ENCODE measurements at regions not wholly inside any gene's neighbourhood (a gene's known extent, or its start where the extent isn't known, plus 50 kb on each side); places are given as distances from the start of the nearest gene placed in this dataset.
"Not testable (repeated sequence)": the region's sequence is repeated elsewhere in the genome, so short reads cannot be mapped to it uniquely, and the experiment has no call there.

DNA sequence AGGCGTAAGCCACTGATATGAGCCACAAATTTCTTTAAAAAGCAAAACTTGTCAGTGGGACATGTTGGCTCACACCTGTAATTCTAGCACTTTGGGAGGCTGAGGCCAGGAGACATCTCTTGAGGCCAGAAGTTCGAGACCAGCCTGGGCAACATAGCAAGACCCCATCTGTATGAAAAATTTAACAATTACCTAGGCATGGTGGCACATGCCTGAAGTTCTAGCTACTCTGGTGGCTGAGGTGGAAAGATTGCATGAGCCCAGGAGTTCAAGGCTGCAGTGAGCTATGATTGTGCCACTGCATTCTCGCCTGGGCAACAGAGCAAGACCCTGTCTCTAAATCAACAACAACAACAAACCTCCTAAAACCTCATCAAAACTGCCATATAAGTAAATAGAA lies 147.6 kb upstream of the BARHL2 start:
- DNase-seq (ENCODE audit: low spot score) = no peak

DNA sequence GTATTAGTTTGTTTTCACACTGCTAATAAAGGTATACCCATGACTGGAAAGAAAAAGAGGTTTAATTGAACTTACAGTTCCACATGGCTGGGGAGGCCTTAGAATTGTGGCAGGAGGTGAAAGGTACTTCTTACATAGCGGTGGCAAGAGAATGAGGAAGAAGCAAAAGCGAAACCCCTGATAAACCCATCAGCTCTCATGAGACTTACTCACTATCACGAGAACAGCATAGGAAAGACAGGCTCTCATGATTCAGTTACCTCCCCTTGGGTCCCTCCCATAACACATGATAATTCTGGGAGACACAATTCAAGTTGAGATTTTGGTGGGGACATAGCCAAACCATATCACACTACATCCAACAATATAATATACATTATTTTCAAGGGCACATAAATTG lies 145.7 kb upstream of the BARHL2 start:
- DNase-seq (ENCODE audit: low spot score) = no peak

DNA sequence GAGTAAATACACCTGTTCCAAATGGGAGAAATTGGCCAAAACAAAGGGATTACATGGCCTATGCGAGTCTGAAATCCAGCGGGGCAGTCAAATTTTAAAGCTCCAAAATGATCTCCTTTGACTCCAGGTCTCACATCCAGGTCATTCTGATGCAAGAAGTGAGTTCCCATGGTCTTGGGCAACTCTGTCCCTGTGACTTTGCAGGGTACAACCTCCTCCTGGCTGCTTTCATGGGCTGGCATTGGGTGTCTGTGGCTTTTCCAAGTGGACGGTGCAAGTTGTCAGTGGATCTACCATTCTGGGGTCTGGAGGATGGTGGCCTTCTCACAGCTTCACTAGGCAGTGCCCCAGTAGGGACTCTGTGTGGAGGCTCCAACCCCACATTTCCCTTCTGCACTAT lies 144.3 kb upstream of the BARHL2 start:
- not testable (repeated sequence) for DNase-seq (ENCODE audit: low spot score)

- no peak for DNase-seq (ENCODE audit: low spot score)
Measured at GRCh38 chr1:90856463-90857007, 139.4 kb upstream of the BARHL2 start.

GRCh38 chr1:90854397-90854924 lies 137.4 kb upstream of the BARHL2 start:
- no peak for DNase-seq (ENCODE audit: low spot score)

DNA sequence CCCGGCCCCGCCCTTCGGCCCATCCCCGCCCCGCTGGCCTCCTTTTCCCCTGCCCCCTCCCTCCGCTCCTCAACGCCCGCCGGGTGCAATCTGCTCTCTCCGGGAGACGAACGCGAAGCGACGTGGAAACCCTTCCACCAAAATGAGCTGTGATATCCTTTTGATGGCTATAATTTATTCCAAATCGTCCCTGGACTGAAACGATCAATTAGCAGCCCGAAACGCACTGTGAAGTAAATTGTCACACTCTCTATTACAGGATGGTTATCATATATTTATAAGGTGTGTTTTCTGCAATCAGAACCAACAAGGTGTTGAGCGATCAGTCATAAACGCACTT lies 134.6 kb upstream of the BARHL2 start:
- no peak for DNase-seq (ENCODE audit: low spot score)

GRCh38 chr1:90850898-90851710 lies 134.0 kb upstream of the BARHL2 start:
- DNase-seq (ENCODE audit: low spot score) = peak; percentile 77

- DNase-seq (ENCODE audit: low spot score) = peak; percentile 11
Measured at GRCh38 chr1:90850181-90850897, 133.2 kb upstream of the BARHL2 start.

DNA sequence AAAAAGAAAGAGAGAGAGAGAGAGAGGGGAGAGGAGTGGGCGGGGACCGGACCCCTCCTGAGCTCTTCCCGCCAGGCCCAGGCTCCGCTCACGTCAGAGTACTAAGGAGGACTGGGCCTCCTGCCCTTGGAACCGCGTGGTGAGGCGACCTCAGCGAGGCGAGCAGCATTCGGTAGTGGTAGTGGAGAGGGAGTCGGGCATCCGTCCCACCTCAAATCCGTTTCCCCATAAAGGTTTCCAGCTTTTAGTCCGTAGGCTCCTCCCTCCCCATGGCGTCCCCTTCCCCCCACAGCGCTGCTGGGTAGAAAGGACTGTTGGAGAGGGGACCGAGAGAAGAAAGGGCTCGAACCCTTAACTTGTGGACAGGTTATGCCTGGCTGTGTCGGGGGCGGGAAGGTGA lies 124.4 kb upstream of the BARHL2 start:
- DNase-seq (ENCODE audit: low spot score) = no peak

- no peak for DNase-seq (ENCODE audit: low spot score)
Measured at GRCh38 chr1:90840352-90840751, 123.2 kb upstream of the BARHL2 start.

DNA sequence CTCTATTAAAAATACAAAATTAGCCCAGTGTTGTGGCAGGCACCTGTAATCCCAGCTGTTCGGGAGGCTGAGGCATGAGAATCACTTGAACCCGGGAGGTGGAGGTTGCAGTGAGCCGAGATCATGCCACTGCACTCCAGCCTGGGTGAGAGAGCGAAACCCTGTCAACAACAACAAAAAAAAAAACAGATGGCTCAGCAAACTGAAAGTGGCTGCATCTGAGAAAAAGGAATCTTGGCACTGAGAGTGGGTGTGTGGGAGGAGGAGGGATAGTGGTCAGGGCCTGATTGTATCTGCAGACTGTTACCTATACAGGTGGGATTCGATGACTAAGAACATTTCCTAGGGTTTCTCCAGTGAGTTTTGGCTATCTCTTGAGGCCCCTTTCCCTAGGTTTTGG lies 122.2 kb upstream of the BARHL2 start:
- DNase-seq (ENCODE audit: low spot score) = no peak

- DNase-seq (ENCODE audit: low spot score) = no peak
Measured at GRCh38 chr1:90838720-90839119, 121.6 kb upstream of the BARHL2 start.

DNA sequence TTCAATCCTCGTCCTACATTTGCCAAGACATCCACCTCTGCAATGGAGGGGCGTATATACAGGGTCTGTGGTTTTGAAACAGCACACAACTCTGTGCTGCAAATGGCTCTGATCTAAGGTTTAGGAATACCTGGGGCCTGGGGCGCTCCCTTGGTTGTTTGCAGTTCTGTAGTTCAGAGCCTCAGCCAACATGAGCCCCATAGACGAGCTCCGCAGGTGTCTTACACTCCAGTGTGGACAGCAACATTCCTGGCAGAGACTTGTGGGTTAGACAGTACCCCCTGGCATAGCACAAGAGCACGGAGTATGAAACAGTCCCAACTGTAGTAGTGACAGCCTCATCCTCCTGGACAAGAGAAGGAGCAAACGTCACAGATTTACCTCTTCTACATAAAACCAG lies 120.3 kb upstream of the BARHL2 start:
- DNase-seq (ENCODE audit: low spot score) = no peak

GRCh38 chr1:90836345-90836679 lies 119.2 kb upstream of the BARHL2 start:
- DNase-seq (ENCODE audit: low spot score) = no peak

- no peak for DNase-seq (ENCODE audit: low spot score)
Measured at GRCh38 chr1:90835661-90836344, 118.7 kb upstream of the BARHL2 start.

DNA sequence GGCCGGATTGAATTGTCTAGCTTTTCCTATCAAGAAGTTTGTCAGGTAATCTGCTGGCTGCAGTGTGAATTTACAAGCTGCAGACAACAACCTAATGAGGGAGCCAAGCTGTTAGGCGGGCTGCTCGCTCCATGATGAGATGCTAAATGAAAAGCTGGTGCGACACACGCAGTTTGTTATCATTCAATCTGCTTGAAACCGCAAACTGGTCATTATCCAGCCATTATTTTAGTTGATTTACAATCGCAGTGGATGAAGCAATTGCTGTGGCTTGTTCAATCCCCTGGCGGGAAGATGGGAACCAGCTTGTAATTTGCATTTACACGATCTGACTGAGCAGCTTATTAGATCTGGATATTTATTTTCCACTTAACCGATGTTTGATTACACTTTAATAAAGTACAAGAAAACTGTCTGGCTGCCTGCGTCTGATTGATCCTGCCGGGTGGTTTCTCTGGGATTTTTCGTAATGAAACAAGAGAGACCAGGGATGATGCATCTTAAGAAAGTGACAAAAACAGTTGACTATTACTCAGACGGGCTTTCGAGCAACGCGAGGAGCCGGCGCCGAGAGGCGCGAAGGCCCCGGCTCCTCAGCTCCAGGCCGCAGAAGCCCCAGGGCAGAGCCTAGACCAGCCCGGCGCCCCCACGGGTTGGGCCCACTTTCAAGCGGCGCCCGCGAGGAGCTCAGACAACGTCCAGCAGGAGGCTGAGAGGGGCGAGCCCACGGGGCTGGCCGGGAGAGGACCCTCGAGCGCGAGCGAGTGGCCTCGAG lies 118.0 kb upstream of the BARHL2 start:
- no peak for DNase-seq (ENCODE audit: low spot score)

DNA sequence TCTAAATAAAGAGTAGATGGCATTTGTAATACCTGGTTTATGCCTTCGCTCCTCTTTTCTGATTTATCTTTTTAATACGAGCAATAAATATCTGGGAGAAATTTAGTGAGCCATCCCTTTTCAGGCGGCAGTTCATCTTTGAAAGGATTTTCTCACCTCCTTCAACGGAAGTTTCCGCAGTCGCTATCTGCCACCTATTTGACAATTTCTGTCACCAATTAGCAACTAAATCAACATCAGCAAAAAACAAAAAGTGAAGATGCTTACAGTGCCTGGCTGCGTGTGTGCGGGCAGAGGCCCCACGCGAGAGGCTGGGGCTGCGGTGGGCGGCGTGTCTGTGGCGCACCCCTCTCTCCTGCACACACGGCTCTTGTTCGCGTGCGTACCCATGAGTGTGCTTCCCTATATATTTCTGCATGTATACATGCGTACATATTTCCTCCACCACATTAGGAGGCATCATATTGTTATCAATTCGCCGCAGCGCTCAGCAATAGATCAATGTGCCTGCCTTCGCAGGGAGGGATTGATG lies 117.3 kb upstream of the BARHL2 start:
- no peak for DNase-seq (ENCODE audit: low spot score)

DNA sequence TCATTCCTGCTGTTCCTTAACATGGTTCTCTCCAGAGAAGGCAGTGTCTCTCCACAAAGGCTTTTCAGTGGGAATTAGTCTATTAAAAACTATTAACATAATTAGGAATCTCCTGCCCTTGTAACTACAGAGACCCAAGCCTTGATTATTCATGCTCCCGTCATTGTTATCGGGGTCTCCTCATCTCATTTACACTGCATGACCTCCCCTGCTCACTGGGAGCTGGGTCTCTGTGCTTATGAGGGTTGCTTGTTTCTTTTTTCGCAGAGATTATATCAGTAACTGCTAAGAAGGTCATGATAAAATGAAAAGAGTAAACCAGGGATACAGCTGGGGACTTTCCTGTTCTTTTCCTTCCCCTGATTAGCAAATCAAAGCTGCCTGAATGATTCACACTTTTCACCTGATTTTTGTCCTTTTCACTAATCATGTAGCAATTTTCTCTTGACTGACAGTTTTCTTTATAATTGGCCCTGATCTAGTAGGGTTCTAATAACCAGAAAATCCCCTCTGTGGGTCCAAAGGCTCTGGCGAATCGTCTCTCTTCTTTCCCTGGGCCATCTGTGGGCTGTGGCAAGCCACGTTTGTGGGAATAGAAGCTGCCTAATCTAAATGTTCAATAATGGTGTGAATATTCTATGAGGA lies 116.5 kb upstream of the BARHL2 start:
- DNase-seq (ENCODE audit: low spot score) = no peak

DNA sequence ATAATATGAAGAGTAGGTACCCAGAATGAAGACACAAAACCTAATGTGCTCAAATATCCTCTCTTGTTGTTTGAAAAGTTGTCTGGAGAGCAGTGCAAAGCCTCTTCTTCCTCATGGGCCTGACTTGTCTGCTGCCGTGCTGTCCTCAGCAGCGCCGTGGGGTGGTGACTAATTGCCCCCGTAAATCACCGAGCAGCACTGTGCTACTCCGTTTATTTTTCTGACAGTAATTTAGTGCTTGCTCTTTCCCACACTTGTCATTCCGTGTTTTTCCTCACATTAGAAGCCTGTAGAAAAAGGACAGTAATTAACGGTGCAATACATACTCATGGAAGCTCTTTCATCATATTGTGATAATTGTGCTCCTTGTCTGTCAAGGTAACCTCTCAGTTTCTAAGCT lies 114.8 kb upstream of the BARHL2 start:
- DNase-seq (ENCODE audit: low spot score) = no peak

GRCh38 chr1:90826834-90827233 lies 109.7 kb upstream of the BARHL2 start:
- no peak for DNase-seq (ENCODE audit: low spot score)

GRCh38 chr1:90826024-90826423 lies 108.9 kb upstream of the BARHL2 start:
- no peak for DNase-seq (ENCODE audit: low spot score)

Data from Ammon's horn (tissue), 1 donor.